ENCODE measurements at regions not wholly inside any gene's neighbourhood (a gene's known extent, or its start where the extent isn't known, plus 50 kb on each side); places are given as distances from the start of the nearest gene placed in this dataset.
A peak's percentile ranks its signal among the peaks of the same experiment; 100 is the strongest.

GRCh38 chr3:159319156-159319555 is 517.3 kb downstream of the MFSD1 start:
- no peaks in the 10 kb centered on the region for H3K27me3 ChIP-seq (ENCODE audit: control insufficient read depth in 3 of 3, insufficient read depth in 3 of 3, low read length in 2 of 3)
- no peaks in the 10 kb centered on the region for H3K4me1 ChIP-seq (ENCODE audit: control insufficient read depth in 5 of 5, insufficient read depth in 5 of 5, low read length in 5 of 5)
- no peak for DNase-seq
- ATAC-seq (ENCODE audit: insufficient read depth, low FRiP score): no peak
- H3K36me3 ChIP-seq (ENCODE audit: control insufficient read depth in 4 of 4, insufficient read depth in 4 of 4, low read length in 4 of 4): no peaks in the 10 kb centered on the region
- no peak overlapping the region for H3K27ac ChIP-seq (ENCODE audit: low read depth in 1 of 2, low read length in 1 of 2)
- no peak for TF ChIP-seq CTCF (IDR thresholded peaks at IDR 0.05; ENCODE audit: control extremely low read depth, extremely low read depth)
- no peaks in the 10 kb centered on the region for H3K9me3 ChIP-seq (ENCODE audit: control insufficient read depth in 4 of 4, insufficient read depth in 3 of 4, low read length in 3 of 4)
- no peak overlapping the region for H3K9ac ChIP-seq (ENCODE audit: insufficient read depth in 1 of 2, low read length in 2 of 2)
- H3K4me3 ChIP-seq: no peak overlapping the region

DNA sequence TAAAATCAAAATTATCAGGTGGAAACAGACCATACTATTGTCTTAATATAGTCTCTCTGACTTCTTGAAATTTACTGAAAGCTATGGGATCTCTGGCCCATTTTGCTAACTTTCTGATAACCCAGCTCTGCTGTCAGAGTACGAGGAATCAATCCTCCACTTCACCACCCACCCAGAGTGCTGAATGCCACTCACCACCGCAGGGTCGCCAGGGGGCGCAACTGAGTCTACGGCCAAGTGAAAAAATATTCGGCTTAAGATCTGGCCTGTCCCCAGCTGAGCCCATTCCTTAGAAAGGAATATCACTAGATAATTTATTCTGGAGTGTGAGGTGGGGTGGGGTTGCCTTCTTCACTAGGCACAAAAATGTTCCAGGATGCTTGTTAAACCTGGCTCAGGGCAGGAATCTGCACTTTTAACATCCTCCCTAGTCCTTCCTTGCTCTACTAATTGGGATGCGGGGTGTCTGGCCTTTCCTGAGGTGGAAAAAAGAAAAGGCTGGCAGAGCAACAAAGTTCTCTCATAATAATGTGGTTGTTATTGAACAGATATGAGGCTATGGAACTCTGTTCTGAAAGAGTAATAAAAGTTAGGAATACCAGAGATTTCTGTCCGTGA is 520.6 kb downstream of the MFSD1 start:
- no peak overlapping the region for H3K9ac ChIP-seq (ENCODE audit: insufficient read depth in 1 of 2, low read length in 2 of 2)
- TF ChIP-seq CTCF (IDR thresholded peaks at IDR 0.05; ENCODE audit: control extremely low read depth, extremely low read depth): peak; percentile 19
- H3K4me3 ChIP-seq: no peak overlapping the region
- no peaks in the 10 kb centered on the region for H3K4me1 ChIP-seq (ENCODE audit: control insufficient read depth in 5 of 5, insufficient read depth in 5 of 5, low read length in 5 of 5)
- no peaks in the 10 kb centered on the region for H3K36me3 ChIP-seq (ENCODE audit: control insufficient read depth in 4 of 4, insufficient read depth in 4 of 4, low read length in 4 of 4)
- DNase-seq (peak in 2 of 3 donors; percentile 1), ATAC-seq (ENCODE audit: insufficient read depth, low FRiP score) (no peak)
- no peak overlapping the region for H3K27ac ChIP-seq (ENCODE audit: low read depth in 1 of 2, low read length in 1 of 2)
- H3K27me3 ChIP-seq (ENCODE audit: control insufficient read depth in 3 of 3, insufficient read depth in 3 of 3, low read length in 2 of 3): no peaks in the 10 kb centered on the region
- WGBS, 2 donors: 39 to 46% methylated on average over 8 of the region's 8 CpGs
- H3K9me3 ChIP-seq (ENCODE audit: control insufficient read depth in 4 of 4, insufficient read depth in 3 of 4, low read length in 3 of 4): no peaks in the 10 kb centered on the region

GRCh38 chr3:159323848-159324247 is 522.0 kb downstream of the MFSD1 start:
- TF ChIP-seq CTCF (IDR thresholded peaks at IDR 0.05; ENCODE audit: control extremely low read depth, extremely low read depth): no peak
- Histone ChIP-seq H3K9me3 (ENCODE audit: control insufficient read depth in 4 of 4, insufficient read depth in 3 of 4, low read length in 3 of 4) (no peaks in the 10 kb centered on the region), H3K27ac (ENCODE audit: low read depth in 1 of 2, low read length in 1 of 2) (no peak overlapping the region), H3K4me3 (no peak overlapping the region), H3K9ac (ENCODE audit: insufficient read depth in 1 of 2, low read length in 2 of 2) (no peak overlapping the region), H3K27me3 (ENCODE audit: control insufficient read depth in 3 of 3, insufficient read depth in 3 of 3, low read length in 2 of 3) (no peaks in the 10 kb centered on the region), H3K36me3 (ENCODE audit: control insufficient read depth in 4 of 4, insufficient read depth in 4 of 4, low read length in 4 of 4) (no peaks in the 10 kb centered on the region), H3K4me1 (ENCODE audit: control insufficient read depth in 5 of 5, insufficient read depth in 5 of 5, low read length in 5 of 5) (no peaks in the 10 kb centered on the region)
- ATAC-seq (ENCODE audit: insufficient read depth, low FRiP score) (no peak), DNase-seq (no peak)
- 75 to 80% methylated on average over 3 of the region's 3 CpGs for WGBS, 2 donors

DNA sequence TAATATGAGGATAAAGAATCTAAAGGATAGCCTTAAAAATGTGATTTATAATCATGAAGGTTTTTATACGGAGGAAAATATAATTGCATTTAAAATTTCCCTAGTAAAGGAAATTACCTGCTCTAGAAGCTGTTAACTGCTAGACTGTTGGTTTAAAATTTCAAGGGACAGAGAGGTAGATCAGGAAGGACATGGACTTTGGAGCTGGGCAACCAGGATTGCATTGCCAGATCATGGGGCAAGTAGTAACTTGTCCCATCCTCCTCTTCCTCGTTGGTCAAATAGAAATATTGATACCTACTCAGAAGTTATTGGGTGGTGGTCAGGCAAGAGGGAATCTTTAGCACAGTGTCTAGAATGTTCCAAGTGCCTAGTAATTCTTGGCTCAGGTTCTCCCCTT is 525.1 kb downstream of the MFSD1 start:
- ATAC-seq (ENCODE audit: insufficient read depth, low FRiP score): no peak
- no peaks in the 10 kb centered on the region for H3K9me3 ChIP-seq (ENCODE audit: control insufficient read depth in 4 of 4, insufficient read depth in 3 of 4, low read length in 3 of 4)
- no peak for TF ChIP-seq CTCF (IDR thresholded peaks at IDR 0.05; ENCODE audit: control extremely low read depth, extremely low read depth)
- WGBS, 2 donors: 73 to 77% methylated on average over 2 of the region's 2 CpGs
- H3K4me3 ChIP-seq: no peak overlapping the region
- no peak for DNase-seq
- H3K27me3 ChIP-seq (ENCODE audit: control insufficient read depth in 3 of 3, insufficient read depth in 3 of 3, low read length in 2 of 3): no peaks in the 10 kb centered on the region
- no peaks in the 10 kb centered on the region for H3K36me3 ChIP-seq (ENCODE audit: control insufficient read depth in 4 of 4, insufficient read depth in 4 of 4, low read length in 4 of 4)
- no peak overlapping the region for H3K9ac ChIP-seq (ENCODE audit: insufficient read depth in 1 of 2, low read length in 2 of 2)
- H3K4me1 ChIP-seq (ENCODE audit: control insufficient read depth in 5 of 5, insufficient read depth in 5 of 5, low read length in 5 of 5): no peaks in the 10 kb centered on the region
- H3K27ac ChIP-seq (ENCODE audit: low read depth in 1 of 2, low read length in 1 of 2): no peak overlapping the region
